Globus pallidus (tissue), 1 donor: ENCODE measurements at regions not wholly inside any gene's neighbourhood (a gene's known extent, or its start where the extent isn't known, plus 50 kb on each side); places are given as distances from the start of the nearest gene placed in this dataset.

Source experiments
- DNase-seq: peaks from one replicate; pipeline ENCODE4 v3.0.0-alpha.2; 2015; ENCODE audit warnings: low spot score

DNA sequence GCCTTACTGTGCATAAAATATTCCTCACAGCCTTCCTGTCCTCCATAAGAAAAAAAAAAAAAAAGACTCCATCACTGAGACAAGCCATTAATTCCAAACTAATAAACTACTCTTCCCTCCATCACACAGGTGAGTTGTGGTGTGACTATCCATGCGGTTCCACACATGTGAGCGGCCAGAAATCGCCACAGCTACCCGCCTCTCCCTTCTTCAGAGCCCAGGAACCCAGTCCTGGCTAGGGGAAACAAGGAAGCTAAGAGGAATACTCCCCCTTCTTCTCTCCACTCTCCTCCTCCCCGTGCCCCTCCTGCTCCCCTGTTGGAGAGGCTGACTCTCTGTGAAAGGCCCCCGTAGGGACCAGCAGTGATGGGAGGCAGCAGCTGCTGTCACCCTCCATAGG is 128.6 kb upstream of the ARID1B start:
- DNase-seq, result no peak

DNA sequence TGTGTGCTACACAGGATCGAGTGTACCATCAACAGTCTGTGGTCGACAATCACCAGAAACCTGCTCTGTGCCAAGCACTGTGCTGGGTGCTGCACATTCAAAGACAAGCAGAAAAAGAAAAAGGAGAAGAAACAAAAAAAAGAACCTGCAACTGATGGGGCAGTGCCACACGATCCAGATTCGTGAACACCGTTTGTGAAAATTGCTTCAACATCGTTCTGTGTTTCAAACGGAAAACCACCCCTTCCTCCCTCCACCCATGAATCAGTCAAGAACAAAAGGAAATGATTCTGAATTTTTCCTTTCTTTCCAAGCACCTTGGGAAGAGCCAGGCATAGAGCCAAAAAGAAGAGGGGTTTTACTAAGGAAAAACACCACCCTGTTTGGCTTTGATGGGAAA is 129.2 kb upstream of the ARID1B start:
- DNase-seq, result no peak

DNA sequence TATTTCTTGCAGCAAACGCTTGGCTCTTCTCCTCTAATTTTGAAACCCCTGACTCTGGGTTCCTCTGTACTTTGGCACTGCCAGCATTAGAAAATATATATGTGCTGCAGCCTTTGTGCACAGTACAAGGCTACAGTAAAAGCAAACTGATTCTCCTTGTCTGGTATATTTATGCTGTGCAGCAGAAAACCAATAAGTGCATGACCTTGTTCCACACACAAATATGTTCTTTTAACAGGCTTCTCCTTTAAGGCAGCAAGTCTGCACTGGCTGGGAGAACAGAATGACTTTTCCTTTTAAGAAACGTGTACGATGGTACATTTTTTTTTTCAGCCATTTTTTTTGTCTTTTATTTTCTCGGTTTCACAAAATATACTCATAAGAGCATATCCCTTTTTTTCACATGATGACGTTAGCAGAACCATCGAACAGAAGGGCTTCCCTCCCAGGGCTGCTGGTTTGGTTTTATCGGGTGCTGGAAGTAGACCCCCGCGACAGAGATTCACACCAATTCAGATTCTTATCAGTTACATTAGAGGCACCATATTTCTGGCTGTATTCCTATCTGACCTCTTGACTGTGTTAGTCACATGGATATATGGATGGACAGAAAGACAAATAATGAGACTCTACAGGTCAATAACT is 129.9 kb upstream of the ARID1B start:
- DNase-seq, result no peak

DNA sequence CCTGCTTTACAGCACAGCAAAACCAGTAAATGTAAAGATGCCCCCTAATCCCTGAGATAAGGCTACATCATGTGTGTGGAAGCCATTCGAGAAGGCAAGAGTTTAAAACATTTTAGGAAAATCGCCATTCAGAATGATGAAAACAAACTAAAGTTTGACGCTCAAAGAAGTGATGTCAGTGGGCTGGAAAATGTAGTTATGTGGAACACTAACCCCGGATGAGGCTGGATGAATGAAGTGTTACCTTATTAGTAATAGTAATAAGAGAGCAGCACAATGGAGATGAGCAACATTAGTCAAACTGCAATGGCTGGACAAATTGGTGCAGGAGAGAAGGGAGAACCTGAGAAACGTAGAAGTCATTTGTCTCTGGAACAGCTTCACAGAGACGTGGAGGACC is 130.7 kb upstream of the ARID1B start:
- no peak for DNase-seq

DNA sequence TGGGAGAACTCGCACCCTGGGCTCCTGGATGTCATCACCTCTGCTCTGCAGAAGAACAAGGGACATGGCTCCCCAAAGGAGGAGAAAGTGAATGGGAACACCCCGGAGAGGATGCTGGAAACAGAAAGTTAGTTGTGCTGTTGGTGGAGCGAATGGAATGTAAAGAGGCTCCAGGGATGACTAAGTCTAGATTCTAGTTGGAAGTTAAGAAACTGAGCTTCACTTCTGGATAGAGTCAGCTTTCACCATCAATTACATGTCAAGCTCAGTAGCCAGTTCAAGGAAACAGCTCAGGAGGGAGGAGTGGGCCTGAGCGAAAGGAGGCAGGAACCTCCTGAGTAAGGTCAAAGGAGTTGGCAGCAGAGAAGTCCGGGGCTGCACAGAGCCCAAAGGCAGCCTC is 132.1 kb upstream of the ARID1B start:
- no peak for DNase-seq

DNA sequence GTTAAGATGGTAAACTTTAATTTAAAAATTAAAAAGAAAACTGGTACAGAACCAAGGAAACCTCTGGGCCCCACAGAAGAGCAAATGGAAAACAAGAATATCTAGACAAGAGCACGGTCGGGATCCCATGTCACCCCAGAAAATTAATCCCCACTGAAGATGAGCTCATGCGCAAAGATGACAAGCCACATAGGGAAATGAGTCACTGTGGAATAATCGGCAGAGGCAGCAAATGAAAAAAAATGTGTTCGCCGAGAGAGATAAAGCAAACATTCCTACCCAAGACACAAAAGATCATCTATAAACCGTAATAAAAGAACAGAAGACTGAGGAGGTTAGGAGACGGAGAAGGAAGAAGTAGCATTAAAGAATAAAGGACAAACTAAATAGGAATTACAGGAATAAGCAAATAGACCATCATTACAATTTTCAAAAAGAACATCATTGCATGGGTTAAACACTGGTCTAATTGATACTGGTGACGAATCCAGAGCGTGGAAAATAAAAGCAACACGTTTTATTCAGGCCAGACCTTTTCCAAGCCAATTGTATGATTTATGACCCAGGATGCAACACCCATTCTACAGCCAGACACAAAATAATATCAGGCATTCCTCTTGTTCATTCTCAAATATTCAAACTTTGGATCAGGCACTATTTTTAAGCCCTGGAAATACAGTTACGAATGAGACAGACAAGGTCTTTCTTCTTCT is 138.0 kb upstream of the ARID1B start:
- DNase-seq, result no peak

DNA sequence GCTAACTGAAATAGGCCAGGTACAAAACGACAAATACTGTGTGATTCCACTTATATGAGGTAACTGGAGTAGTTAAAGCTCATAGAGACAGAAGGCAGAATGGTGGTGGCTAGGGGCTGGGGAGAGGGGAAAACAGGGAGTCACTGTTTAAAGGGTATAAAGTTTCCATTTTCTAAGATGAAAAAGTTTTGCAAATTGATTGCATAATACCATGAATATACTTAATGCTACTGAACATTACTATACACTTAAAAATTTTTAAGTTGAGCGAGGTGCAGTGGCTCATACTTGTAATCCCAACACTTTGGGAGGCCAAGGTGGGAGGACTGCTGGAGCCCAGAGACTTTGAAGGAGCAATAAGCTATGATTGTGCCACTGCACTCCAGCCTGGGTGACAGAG is 138.6 kb upstream of the ARID1B start:
- no peak for DNase-seq

DNA sequence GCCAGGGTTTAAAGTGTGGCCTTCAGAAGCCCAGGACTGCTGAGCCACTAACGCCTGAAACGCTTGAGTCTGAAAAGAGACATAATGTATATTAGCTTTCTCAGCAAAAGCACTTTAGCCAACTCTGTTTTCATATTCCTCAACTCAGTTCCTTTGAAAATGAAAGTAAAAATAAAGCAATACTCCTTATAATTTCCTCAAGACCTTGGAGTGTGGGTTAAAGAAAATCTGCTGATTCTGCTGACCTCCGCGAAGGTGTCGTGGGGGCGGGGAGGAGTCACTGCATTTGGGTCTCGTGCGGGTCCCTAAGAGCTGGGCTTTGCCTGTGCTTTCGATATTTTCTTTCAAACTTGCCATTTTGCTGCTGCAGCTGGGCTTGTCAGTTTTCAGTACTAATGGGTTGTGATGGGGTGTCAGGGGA is 142.2 kb upstream of the ARID1B start:
- no peak for DNase-seq

DNA sequence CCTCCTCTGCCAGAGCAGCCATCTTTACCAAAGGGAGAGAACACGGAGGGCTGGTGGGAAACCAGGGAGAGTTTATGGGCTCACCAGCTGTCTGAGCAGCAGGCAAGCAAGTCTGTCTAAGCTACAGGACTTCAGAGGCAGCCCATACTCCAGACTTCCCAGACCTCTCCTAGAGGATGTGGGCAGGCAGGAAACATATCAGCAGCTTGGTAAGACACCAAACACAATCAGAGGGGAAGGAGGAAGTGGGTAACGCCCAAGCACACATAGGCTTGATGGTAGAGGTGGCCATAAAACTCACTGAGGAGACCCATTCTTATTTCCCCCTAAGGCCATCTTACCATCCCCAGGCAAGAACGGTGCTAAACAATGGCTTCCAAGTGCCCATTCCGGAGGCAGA is 143.1 kb upstream of the ARID1B start:
- no peak for DNase-seq

DNA sequence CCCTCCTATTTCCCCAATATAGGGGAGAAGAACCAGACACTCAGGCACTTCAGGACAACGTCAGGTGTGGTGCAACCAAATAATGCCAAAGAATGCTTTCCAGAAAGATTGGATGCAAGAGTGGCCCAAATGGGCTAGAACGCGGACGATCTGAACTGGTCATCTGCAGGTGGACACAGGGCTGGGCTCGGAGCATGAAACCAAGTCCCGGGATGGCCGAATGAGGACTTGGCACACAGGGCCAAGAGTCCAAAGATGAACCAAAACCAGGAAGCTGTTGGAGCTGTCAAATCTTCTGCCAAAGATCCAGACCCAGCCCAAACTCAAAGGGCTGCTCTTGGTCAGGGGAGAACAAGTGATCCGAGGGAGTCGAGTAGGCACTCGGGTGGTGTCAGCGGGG is 143.9 kb upstream of the ARID1B start:
- DNase-seq, result no peak

DNA sequence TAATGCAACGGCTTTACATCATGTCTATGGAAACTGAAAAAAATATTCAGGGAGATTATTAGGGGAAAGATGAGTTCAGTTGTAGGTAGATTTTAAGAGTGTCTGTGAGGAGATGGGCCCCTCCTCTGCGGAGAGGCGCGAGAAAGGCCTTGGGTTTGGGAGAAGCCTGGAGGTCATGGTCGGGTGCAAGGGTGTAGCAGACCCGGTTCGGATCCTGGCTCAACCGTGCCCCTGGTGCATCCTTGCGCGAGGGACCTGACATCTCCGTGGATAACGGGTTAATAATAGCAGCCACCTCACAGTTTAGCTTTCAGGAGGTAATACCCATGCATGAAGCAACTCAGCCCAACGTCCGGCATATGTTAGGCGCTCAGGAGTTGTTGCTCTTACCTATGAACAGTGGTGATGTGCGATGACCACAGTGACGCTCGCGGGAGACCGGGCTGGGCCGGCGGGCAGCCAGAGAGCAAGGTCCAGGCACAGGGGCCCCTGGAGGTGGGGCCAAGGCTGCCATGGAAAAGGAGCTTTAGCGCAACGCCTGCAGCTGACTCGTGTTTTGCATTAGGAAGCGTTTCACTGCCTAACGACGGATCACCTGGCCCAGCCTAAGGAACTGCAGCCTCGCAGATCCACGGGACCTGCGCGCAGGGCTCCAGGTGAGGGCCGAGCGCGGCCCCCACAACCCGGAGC is 146.4 kb upstream of the ARID1B start:
- no peak for DNase-seq

DNA sequence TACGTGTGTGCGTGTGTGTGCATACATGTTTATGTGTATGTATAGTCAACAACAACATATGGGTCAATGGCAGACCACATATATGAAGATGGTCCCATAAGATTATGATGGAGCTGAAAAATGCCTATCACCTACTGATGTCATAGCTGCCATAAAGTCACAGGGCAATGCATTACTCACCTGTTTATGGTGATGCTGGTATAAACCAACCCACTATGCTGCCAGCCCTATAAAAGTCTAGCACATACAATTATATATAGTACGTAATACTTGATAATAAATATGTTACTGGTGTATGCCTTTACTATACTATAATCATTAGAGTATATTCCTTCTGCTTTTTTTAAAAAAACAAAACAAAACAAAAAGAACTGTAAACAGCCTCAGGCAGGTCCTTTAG is 148.4 kb upstream of the ARID1B start:
- DNase-seq, result no peak

DNA sequence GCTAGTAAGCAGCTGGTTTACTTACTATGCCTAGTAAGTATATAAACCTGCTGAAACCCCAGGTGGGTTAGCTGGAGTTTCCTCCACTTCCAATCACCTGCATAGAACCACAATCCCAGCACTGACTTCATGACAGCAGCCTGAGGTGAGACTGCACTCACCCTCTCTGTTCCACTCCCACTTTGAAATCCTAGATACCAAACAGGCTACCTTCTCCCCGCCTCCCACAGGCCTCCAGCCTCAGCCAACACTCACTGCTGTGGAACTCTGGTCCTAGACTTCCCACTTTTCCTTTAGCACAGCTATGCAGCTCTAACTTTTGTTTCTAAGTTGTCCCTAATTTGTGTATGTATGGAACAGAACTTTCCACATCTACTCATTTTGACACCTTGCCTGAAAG is 149.7 kb upstream of the ARID1B start:
- DNase-seq, result no peak

DNA sequence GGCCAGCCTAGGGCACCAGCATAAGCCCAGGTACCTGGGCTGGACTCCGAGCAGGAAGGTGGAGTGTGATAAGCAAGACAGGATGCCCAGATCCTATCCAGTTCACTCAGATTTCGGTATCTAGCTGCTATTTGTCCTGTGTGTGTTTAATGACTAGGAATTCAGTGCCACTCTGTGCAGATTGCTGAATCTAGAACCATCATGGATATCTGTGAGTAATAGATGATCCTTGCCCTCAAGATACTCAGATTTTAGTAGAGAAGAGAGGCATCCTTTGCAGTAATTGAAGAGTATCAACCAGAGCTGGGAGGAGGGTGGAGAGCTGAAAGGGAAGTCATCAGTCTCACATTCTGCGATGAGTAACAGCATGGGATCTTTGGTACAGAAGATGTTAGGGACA is 155.0 kb upstream of the ARID1B start:
- no peak for DNase-seq

DNA sequence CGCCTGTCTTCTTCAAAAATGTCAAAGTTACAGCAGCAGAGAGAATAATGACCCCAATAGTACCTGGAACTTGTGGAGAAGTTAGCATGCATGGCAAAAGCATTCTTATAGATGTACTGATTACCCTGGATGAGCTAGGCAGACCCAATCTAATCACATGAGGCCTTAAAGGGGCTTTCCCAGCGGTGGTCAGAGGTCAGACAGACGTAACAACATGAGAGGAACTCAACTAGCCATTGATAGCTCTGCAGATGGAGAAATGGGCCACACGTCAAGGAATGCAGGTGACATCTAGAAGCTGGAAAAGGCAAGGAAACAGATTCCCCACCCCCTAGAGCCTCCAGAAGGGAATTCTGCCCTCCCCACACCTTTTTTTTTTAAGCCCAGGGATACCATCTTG is 156.8 kb upstream of the ARID1B start:
- DNase-seq, result no peak

DNA sequence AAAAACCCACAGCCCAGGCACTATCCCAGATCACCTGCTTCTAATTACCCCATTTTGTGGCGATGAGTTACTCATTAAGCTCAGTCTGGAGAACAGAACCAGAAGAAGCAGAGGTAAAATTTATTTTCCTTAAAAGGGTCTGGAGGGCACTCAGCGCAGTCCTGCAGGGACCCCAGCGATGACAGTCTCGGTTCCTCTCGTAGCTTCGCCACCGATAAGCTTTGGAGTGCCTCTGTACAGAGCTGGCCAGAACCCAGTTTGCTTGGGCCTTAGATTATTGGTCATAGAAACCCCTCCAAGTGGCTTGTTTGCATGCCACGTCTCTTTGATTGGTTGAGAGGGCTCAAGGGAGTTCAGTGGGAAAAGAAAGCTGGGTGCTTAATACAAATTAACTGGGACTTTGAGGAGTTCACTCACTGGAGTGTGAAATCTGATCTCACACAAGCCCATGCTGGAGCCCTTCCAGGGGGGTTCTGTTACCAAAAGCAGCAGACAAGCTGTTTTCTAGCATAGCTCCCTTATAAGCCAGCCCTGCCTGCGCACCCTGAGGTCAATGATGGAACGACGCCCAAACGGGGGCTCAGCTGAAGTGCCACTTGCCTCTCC is 158.5 kb upstream of the ARID1B start:
- no peak for DNase-seq

DNA sequence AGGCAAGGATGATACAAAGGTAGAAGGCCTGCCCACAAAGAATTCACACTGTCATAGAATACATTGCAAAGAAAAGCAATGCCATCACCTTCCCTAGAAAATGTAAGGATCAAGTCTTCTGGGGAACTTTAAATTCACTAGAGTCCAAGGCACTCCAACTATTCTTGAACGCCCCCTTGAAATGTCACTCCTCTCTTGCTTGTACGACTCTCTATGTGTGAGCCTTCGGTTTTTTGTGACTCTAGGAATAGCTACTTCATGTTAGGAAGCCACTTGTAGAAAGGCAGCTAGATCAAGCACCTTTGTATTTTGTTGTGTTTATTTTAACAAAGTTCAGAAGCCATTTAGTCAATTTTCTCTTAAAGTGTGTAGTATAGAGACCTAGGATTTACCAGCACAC is 159.2 kb upstream of the ARID1B start:
- DNase-seq, result no peak

DNA sequence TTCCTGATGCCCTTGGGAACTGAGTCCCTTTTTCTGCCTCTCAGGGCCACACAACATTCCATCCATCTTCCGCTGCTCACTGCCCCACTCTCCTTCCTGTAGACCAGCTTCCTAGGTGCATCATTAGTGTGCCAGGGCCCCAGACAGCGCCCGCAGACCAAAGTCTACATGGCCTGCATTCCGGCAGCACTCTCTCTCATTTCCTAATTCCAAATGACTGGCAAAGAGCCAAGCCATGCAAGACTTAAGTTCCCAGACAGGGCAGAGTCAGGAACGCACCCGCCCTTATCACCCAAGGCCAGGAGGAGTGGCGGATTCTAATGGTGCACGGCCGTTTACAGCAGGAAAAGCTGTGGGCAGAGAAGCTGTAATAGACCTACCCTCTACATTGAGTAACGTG is 159.8 kb upstream of the ARID1B start:
- DNase-seq, result no peak

DNA sequence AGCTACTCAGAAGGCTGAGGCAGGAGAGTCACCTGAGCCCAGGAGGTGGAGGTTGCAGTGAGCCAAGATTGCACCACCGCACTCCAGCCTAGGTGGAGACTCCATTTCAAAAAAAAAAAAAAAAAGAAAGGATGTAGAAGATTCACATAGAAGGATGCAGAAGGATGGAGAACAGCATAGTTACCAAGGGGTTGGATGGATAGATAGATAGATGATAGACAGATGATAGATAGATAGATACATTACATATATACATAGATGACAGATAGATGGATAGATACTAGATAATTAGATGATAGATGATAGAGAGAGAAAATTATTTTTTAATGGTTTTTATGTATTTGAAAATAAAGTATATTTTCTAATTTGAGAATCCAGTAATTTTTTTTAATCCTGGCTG is 160.7 kb upstream of the ARID1B start:
- no peak for DNase-seq

DNA sequence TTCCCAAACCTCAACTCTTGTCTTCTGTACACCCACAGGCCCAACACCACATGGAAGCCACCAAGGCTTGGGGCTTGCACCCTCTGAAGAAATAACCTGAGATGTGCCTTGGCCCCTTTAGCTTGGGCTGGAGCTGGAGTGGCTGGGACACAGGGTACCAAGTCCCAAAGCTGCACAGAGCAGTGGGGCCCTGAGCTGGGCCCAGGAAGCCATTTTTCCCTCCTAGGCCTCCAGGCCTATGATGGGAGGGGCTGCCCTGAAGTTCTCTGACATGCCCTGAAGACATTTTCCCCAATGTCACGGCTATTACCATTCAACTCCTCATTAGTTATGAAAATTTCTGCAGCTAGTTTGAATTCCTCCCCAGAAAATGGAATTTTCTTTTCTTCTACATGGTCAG is 163.2 kb upstream of the ARID1B start:
- no peak for DNase-seq

DNA sequence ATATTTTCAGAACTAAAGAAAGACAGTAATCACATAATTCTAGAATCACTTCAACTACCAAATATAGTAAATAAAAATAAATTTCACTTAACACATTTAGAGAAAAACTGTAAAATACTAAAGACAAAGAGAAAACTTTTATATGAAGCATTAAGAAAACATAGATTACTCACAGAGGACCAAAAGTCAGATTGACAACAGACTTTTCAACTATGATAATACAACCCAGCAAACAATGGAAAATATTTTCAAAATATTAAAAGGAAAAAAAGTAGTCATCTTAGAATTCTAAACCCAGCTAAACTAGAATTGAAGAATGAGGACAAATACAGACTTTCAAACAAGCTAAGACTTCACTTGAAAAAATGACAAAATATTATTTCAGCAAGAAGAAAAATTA is 164.8 kb upstream of the ARID1B start:
- DNase-seq, result no peak

DNA sequence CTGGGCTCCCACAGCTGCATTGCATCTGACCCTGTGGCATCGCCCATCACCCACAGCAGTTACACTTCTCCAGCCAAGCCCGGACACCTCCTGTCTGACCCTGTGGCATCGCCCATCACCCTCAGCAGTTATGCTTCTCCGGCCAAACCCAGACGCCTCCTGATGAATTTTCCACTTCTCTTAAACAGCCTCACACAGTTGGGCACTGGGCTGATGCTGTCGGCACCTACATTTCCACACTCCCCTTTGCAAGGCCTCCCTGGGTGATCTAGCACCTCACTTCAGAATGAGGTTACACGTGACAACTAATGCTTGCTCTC is 175.2 kb upstream of the ARID1B start:
- no peak for DNase-seq
